ENCODE measurements at regions not wholly inside any gene's neighbourhood (a gene's known extent, or its start where the extent isn't known, plus 50 kb on each side); places are given as distances from the start of the nearest gene placed in this dataset.
"Not testable (repeated sequence)": the region's sequence is repeated elsewhere in the genome, so short reads cannot be mapped to it uniquely, and the experiment has no call there.

DNA sequence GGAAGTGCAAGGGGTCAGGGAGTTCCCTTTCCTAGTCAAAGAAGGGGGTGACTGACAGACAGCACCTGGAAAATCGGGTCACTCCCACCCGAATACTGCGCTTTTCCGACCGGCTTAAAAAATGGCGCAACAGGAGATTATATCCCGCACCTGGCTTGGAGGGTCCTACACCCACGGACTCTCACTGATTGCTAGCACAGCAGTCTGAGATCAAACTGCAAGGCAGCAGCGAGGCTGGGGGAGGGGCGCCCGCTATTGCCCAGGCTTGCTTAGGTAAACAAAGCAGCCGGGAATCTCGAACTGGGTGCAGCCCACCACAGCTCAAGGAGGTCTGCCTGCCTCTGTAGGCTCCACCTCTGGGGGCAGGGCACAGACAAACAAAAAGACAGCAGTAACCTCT is 333.8 kb downstream of the CENPW start:
- DNase-seq = not testable (repeated sequence)

DNA sequence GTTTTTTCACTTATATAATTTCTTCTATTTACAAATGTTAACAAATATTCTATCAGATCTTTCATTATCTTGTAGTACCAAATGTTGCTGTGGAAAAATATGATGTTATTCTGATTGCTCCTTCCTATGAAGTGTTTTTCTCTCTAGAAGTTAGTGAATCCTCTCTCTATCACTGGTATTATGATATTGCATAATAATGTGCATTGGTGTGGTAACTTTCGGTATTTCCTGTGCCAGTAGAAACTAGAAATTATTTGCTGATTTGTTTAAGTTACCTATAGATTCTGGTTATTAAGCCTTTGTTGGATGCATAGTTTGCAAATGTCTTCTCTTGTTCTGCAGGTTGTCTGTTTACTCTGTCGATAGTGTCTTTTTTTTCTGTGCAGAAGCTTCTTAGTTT is 342.5 kb downstream of the CENPW start:
- DNase-seq = no peak

DNA sequence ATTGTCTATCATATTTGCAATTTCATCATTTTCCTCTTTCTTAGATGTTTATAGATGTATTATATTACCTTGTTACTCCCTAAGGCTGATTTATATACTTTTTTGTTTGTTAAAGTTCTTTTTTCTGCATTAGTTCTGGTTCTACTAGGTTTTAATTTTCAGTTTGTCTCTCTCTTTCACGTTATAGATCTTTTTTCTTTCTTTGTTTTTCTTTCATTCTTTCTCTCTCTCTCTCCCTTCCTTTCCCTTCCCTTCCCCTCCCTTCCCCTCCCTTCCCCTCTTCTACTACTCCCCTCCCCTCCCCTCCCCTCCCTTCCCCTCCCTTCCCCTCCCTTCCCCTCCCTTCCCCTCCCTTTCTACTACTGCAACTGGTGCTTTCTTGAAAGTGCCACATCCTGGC is 345.3 kb downstream of the CENPW start:
- DNase-seq = no peak

DNA sequence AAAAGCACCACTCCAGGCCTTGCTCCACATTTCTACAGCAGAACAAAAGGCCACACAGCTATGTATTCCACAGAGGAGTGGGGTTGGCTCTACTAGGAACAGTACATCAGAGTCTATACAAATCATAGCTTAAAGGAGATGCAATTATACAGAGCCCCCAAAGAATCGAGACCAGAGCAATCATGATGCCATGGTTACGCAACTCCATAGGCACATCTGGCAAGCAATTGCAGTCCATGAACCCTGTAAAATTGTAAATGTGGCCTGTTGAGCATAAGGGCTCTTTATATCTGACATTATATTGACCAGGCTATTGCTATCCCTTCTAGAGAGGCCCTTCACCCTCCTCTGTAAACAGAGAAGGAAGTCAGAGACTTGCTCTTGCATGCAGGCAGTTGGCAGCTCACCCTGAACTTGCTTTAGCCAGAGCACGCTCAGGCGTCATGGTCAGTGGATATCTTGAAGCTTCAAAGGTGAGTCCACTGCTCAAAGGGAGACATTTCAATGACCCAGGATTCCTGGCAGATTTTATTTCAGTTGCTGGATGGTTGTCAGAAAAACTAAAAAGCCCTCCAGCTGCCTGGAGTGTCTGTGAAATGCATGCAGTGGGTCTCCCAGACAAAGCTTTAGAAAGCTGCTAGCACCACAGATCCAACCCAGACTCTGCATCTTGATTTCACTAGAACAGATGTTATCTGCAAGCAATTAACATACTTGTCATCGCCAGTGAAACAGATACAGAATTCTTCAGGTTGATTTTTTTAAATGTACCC is 357.2 kb downstream of the CENPW start:
- DNase-seq = peak; percentile 21

DNA sequence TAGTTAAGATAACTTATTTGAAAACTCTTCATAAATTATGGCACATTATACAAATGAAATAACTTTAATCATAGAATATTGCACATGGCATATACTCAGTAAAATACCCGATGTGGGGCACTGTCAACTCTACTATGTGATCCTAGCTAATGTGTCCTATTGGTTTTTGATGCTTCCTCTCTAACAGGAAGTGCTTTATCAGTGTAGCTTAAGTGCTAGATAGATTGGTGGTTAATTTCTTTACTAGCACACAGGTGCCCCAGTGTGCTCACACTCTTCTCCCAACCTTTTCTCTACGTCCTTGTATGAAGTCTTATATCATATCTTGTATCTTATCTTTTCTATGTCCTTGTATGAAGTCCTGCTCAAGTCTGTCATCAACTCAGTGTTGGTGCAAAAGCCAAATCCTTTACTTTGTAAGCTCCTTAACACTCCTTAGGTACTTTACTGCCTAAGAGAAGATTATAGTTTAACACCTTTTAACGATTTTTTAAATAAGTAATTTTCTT is 358.9 kb downstream of the CENPW start:
- DNase-seq = no peak

DNA sequence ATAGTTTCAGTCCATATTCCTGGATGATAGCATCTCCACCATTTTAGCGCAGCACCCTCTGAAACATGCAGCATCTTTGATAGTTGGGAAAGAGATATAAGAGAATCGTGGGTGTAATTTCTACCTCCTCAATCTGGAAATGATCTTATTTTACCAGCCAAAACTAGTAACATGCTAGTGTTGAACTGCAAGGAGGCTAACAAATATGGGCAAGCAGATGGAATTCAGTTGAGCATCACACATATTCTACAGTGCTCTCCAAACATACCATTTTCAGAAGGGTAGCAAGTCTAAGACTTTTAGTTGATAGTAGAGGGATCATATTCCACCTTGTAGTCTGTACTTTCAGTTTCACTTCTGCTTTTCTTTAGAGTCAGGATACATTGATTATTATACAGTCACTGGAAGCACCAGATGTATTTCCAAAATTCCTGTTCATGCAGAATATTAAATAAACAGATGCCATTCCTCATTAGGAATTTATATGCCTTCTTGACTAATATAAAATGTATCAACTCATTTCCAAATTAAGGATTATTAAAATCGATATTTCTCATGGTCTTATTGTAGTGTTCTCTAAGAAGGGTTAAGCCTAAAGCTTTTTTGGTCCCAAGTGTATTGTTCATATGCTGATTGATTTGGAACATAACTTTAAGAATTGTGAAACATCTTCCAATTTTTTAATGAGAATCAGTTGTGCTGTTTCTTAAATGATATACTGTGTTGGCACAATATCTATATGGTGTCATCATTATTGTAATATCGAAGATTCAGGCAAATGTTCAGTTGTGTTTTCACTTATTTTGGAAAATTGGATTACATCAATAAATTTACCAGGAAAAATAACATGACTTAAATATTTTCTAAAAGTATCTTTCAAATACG is 362.0 kb downstream of the CENPW start:
- DNase-seq = no peak

DNA sequence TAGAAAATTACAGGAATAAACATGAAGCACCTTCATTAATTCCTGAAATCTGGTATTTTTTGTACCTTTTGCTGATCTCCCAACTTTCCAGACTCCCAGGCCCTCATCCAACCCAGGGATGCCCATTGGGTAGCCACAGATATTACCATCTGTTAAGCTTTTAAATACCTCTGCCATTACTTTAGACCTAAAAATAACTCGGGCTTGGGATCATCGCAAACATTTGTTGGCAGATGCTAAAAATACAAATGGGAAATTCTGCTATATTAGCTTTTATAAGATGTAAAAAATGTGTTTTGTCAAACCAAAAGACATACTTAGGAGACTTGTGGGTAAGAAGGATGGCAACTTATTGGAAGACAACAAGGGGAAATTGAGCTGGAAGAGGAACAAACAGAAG is 376.1 kb downstream of the CENPW start:
- peak; percentile 50 for DNase-seq

DNA sequence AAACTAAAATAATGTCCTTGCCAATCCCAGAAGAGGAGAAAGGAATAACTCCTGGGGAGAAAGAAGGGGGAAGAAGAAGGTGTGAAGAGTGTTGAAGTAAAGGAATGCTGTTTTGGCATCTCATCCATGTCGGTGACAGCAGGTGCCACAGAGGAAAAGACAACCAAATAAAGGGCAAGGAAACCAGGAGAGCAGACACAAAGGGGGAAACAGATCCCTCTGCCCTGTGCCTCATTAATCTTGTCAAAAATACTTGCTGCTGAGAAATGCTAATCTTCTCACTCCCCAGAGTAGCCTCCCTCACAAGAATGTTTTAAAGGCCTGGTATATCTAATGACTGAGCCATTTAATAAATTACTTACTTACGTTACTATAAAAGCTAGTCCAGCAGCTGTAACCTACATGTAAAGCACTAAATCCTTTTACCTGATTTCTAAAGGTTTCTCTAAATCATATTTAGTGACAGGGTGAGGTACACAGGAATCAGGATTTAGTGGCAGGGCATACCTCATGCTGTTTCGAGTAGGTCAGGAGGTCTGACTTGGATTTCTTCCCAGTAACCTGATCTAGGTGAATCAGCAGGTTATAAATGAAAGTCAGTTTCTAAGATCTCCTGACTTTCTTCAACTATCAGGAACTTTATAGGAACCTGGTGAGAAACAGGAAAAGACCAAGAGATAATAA is 377.1 kb downstream of the CENPW start:
- DNase-seq = no peak

DNA sequence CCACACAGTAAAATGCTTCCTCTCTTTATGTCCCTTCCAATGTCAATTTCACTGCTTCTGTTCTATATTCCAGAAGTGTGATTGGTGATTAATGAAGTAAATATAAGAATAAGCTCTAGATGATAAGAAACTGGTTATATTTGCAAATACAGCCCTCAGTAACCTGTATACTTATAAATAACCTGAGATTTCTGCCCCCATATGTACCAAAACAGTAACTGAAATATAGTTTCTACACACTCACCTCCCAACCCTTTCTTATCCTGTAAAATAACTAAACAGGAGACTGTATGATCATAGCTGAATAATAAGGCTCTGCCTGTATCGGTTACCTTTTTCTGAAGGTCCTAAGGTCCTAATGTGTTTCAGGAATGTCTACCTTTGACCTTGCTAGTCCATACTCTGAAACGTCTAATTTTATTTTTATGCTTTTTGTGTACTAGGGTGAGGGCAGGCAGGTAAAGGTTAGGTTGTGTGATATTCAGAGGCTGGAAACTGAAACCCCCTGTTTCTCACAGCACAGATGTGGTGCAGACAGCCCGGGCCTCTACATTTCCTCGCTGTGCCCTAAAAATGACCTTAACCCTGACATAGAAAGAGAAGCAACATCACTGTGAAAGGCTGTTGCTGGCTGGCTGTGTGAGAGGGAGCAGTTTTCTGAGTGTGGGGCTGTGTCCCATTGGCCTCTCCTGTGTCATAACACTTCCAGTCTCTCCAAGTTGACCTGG is 378.8 kb downstream of the CENPW start:
- DNase-seq = no peak

DNA sequence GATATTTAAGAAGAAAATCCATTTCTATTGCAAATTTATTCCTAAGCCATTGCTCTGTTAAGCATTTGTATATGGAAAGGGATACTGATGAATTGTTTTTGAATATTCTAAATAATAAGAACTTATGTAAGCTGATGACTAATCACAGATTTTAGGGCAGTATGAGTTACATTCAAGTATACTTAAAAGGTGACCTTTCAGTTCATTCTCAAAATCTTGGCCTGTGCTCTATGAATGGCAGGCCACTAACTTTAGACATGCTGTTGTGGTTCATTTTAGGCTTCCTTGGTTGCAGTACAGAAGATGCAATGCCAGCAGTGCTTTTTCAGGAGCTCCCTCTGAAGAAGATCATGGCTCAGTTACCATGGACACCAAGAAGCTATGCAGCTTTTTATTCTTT is 380.4 kb downstream of the CENPW start:
- no peak for DNase-seq

DNA sequence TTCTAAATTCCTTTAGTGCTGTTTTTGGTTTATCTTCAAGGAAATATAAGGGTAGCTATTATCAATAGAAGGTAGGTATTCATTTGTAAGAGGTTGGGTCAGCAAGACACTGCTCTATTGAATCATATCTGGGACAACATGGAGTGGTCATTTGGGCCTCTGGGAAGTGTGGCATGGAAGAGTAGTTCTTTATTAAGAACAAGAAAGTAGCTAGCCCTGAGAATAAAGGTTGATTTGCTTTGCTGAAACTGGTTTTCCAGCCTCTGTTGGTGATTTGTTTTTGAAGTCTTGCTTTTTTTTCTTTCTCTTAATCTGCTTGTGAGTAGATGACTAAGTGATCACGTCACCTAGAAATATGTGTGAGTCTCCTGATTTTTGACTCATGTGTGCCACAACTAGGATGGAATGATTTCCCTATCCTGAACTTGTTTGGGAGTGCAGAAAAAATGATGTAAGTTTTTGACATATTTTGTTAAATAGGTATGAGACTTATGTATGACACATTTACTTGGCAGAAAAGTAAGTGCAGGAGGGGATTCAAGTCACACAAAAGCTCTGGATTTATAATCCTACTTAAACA is 381.8 kb downstream of the CENPW start:
- DNase-seq = peak; percentile 97

DNA sequence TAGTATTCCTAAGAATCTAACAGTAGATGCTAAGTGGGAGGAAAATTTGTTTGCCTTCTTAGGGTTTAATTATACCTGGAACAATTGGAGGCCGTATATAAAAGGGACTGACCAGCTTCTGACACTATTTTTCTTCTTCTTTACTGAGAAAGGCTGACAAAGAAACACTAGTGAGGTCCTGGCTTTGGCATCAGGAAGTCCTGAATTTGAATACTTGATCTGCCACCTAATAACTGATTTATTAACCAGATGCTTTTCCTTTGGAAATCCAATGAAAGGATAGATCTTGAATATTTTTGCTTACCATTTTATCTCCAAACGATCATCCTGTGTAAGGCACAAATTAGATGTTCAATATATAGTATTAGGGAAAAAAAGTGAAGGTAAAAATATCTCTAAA is 382.5 kb downstream of the CENPW start:
- no peak for DNase-seq

DNA sequence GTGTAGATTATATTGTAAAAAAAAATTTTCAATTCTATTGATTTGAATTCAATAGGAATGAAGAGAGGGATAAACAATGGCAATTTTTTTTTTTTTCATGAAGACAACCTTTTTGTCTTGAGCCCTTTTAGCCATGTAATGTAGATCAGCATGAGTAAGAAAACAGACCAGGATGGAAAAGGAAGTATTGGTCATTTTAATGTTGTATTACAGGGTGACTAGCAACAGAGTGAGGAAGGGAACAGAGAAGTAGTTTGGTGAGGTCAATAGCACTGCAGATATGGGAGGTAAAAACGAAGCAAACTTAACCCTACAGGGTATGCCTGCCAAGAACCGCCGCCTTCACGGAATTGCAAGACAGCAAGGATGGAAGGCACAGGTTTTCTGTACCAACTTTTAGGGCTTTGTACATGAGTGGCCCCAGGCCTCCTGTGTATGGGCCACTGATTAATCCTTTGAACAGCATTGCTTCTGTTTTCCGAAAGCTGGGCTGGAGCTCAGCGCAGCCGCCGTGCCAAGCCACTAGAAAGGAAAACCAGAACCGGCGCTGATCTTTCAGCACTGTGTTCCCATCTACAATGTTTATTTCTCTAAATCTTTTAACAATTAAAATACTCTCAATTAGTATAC is 383.7 kb downstream of the CENPW start:
- DNase-seq = peak; percentile 14

DNA sequence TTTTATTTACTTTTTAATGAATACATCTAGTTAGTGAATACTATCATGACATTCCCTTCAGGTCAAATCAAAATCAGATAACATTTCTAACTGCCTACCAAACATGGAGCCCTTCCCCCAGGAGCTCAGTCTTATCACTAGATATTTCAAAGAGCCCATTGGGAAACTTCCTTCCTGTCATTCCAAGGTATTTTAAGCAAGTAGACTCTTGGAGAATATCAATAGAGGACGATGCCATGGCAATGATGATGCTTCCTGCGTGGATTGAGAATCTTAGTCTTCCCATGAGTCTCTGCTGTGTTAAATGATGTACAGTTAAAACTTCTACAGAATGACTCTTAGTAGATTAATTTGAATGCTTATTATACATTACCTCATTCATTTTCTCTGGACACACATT is 384.9 kb downstream of the CENPW start:
- DNase-seq = peak; percentile 7

DNA sequence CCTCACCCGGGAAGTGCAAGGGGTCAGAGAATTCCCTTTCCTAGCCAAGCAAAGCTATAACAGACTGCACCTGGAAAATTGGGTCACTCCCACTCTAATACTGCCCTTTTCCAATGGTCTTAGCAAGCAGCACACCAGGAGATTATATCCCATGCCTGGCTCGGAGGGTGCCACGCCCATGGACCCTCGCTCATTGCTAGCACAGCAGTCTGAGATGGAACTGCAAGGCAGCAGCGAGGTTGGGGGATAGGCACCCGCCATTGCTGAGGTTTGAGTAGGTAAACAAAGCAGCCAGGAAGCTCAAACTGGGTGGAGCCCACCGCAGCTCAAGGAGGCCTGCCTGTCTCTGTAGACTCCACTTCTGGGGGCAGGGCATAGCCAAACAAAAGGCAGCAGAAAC is 386.5 kb downstream of the CENPW start:
- DNase-seq = not testable (repeated sequence)

DNA sequence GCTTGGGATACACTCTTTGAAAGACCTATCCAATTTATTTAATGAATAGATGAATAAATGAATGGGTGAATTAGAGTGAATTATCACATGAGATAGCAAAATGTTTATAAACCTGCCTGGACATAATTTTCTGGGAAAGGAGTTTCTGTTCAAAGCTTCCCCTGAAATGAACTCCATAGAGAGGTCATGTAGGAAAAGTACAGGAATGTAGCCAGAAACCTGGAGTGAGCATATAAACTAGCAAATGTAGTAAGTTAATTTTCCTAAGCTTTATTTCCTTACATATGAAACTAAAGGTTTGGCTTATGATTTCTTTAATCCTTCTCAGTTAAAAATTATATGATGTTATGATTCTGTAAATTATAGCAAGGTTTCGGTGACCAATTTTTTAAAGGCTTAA is 380.3 kb upstream of the RSPO3 start:
- no peak for DNase-seq

DNA sequence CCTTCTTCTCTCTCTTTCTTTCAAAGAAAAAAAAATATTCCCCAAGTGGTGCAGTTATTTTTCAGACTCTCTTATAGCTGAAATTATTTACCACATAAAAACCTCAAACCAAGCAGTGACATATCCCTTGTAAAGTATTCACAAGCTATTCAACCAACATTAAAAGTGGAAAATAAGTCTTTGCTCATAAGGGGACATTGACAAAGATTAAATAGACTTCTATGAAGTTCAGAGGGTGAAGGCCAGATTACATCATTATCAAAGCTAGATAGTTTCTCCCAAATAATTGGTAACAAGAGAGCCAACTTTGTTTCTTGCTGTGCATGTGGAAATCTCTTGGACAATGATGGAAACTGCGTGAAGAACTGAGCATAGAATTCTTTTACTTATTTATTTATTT is 379.8 kb upstream of the RSPO3 start:
- DNase-seq = no peak

DNA sequence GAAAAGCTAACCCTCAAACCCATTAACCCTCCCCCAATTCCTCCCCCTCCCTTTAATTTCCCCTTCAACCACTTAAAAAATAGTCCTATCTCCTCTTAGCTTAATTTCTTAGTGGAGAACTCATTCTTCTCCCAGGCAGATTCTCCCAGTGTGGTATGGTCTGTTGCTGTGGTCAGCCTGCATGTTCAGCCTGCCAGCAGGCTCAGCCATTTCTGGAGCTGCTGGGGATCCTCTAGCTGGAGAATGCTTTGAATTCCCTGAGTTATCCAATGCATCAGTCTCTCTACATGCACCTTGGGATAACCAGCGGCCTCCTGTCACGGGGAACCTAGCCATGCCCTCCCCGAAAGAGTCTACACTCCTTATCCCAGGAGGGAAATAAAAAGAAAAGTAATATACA is 375.4 kb upstream of the RSPO3 start:
- DNase-seq = no peak

DNA sequence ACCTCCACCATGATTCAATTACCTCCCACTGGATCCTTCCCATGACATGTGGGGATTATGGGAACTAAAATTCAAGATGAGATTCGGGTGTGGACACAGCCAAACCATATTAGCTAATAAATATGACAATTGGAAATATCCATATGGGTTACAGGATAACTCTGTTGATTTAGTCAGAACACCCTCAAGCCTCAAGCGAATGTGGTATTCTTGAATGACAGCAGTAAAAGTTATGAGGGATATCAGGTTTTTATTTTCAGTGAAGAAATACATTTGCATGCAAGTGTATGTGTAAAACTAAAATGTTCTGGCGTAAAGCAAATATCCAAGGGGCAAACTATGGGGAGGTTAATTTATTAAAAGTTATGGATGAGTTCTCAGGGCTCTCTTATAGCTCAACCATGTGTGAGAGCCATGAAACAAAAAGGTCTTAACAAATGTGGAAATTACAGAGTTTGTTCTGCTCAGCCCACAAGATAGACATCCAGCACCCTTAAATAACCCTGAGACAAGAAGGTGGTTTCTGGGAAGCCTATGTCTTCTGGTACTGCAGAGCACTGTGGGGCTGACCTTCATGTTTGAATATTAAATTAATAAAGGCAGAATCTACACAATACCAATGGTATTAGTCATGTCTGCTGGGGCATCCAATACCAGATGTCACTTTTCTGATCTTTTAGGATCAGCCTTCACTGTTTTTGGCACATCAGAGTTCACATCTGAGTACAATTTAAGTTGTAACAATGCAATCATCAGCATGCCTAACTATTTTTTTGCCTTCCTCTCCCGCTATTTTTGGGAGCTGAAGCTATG is 370.5 kb upstream of the RSPO3 start:
- peak; percentile 71 for DNase-seq

DNA sequence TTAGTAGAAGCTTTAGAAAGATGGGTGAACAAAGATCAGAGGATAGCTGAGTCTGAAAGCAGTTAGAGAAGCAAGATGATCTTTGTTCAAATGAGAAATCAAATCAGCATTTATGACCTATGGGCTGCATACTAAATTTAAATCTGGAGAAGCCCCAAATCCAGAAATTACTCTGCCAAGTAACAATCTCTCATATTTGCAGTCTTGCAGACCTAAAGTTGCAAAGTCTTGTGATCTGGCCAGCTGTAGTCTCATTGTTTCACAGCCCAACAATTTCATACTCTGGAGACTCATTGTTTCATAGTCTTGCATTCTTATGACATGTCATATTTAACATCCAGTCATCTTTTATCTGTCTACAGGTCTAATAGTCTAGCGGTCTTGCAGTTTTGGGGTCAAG is 364.9 kb upstream of the RSPO3 start:
- DNase-seq = peak; percentile 38

DNA sequence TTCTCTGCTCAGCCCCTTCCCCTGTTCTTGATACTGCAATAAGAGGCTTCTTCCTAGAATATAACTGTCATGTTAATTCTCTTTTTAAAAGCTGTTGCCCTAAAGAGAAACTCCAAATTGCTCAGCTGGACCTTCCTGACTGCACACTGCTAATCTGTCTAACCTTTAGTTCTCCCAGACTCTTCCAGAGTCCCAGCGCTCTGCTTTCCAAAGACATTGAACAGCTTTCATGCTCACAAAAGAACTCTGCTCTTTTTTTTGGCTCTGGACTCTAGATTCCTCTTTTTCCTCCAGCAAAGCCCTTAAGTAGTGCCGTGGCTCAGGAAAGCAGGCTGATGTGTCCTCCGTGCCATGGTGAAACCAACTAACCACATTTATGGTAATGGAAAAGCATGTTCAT is 356.6 kb upstream of the RSPO3 start:
- no peak for DNase-seq

Data from fibroblast of skin of right biceps (primary cell).